SKM-1 treated with dmso at 0.1 percent for 144 hours (cell line): ENCODE measurements at regions not wholly inside any gene's neighbourhood (a gene's known extent, or its start where the extent isn't known, plus 50 kb on each side); places are given as distances from the start of the nearest gene placed in this dataset.
"Not testable (repeated sequence)": the region's sequence is repeated elsewhere in the genome, so short reads cannot be mapped to it uniquely, and the experiment has no call there.

Experiments used
- DNase-seq: peaks from one replicate; lab custom pipeline; 2025; ENCODE audit not compliant: unreplicated experiment; lab: John Stamatoyannopoulos, UW

DNA sequence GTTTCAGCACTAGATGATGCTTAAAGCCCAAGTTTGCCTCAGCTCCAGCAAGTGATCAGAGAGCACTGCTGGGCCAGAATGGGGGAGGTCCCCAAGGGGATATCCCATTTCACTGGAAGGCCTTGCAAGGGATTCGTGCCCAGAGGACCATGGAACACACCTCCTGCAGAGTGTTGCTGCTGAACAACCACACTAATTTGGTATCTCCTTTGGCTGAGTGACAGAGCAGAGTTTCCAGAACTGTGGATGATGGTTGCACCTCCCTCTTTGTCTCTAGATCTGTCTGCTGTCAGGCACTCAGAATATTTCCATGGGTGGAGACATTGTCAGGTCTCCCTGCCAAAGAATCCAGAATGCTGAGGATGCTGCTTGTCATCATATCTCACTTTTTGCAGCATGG, 484.8 kb upstream of the NETO1 start:
- no peak for DNase-seq

DNA sequence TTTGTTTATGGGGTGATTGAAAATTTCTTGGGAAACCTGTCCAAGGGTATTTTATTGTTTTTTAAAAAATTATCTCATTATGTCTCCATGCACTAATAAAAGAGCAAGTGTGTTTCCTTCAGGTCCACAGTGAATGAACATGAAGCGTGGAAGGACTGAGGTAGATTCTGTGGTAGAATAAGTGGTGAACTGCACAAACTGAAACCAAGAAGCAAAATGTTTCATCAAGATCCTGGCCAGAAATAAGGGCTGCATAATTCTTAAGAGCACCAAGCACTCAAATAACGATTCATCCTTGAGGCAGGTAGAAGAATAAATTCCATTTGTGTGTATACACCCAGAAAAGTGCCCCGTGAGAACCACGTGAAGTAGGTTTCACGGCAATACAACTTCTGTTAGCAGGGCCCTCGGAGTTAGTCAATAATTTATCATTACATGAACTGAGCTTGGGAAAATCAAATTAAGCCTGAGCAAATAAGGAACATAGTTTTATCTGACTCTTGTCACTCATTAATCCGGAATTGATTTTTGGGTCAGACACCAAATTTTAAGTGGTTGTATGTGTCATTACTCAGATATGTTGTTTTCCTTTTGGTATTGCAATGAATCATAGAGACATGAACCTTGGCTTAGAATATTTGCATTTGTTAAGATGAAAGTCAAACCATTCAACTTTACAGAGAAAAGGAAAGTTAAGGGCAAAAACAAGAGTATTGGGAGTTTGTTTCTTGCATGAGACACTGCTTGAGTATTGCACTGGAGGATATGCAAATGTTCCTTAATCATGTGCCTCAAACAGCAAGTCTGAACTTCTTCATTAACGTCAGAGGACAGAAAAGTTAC, 472.6 kb upstream of the NETO1 start:
- no peak for DNase-seq

- DNase-seq: no peak
Measured at GRCh38 chr18:73331212-73331772, 463.5 kb upstream of the NETO1 start.

DNA sequence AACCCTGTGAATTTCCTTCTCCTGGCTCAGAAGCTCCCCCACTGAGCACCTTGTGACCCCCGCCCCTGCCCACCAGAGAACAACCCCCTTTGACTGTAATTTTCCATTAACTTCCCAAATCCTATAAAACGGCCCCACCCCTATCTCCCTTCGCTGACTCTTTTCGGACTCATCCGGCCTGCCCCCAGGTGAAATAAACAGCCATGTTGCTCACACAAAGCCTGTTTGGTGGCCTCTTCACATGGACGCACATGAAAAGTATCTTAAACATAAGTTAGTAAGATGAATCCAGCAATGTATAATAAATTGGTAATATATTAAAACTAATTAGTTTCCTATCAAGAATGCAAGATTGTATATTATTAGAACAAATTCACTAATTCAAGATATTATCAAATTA, 462.3 kb upstream of the NETO1 start:
- not testable (repeated sequence) for DNase-seq

DNA sequence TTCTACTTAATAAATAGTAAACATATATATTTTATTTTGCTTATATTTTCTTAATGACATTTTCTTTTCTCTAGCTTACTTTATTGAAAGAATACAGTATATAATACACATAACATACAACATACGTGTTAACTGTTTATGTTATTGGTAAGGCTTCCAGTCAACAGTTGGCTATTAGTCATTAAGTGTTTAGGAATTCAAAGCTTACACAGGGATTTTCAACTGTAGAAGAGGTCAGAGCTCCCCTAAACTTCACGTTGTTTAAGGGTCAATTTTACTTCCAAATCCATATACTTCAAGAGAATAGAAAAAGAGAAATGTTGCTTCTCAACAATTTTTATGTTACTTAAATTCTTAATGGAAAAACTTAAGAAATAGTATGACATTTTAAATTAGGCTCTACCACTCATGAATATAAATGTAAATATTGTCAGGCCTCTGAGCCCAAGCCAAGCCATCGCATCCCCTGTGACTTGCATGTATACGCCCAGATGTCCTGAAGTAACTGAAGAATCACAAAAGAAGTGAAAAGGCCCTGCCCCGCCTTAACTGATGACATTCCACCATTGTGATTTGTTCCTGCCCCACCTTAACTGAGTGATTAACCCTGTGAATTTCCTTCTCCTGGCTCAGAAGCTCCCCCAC, 456.5 kb upstream of the NETO1 start:
- not testable (repeated sequence) for DNase-seq

DNA sequence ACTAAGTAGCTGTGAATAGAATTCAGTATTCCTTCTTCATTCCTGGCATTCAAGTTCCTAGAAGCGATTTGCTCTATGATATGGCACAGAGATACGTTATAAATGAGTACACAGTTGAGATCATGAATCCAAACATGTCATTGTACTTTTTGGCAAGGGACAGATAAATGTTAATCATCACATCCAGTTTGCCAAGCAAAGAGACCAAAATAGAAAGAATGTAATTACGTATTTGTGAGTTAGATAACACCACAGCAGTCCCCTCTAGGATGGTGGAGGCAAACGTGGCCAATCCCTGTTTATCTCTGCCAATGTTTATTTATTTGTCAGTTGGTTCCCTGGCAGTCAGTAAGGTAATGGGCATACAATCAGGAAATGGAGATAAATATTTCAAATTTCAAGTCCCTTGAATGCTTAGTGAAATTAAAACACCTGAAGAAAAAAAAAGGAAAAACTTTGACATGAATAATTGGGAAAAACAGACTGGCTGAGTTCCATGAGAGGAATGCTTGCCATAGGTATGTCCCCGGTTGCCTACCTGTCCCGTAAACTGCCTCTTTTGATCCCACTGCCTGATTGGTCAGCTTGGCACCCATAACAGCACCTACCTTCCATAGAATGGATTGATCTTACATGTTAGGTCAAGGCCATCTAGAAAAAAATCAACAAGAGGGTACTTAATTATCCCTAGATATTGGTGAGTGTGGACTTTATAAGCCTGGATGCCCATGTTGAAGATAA, 451.1 kb upstream of the NETO1 start:
- DNase-seq: no peak

GRCh38 chr18:73316513-73316912, 448.7 kb upstream of the NETO1 start:
- no peak for DNase-seq

GRCh38 chr18:73315381-73315780, 447.6 kb upstream of the NETO1 start:
- DNase-seq: no peak

- DNase-seq: no peak
Measured at GRCh38 chr18:73313476-73313875, 445.7 kb upstream of the NETO1 start.

- DNase-seq: no peak
Measured at GRCh38 chr18:73296686-73297085, 428.9 kb upstream of the NETO1 start.

DNA sequence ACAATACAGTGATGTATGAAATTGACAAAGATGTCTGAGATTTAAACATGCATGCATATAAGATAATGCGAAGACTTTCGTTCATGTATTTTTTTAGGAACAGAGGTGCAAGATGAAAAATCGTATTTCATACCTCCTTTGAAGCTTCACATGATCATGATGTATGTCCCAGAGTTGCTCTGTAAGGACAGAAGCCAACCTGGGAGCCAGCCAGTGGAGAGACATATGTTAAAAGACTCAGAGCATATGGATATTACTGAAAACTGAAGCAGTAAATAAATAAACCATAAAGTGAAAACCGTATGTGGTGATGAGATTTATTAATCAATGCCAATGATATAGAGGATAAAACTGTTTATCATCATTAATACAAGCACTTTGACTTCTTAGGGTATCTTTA, 424.4 kb upstream of the NETO1 start:
- no peak for DNase-seq

- DNase-seq: no peak
Measured at GRCh38 chr18:73288813-73289212, 421.0 kb upstream of the NETO1 start.

- DNase-seq: no peak
Measured at GRCh38 chr18:73286584-73286983, 418.8 kb upstream of the NETO1 start.

DNA sequence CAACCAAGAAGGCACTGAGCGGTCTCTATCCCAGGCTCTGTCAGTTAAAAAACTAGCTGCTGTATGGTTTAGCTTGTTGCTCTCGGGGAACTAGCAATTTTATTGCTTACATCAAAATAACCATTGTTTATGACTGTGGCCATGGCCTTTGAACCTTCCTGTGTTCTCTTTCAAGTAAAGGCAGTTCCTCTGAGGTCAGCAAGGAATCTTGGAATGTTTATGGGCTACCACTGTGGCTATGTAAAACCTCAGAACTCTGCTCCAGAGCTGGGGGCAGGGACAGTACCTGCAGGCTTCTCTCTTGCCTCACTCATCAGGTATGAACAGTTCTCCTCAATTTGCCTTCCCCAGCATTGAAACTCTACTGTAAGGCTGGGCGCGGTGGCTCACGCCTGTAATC, 416.0 kb upstream of the NETO1 start:
- DNase-seq: no peak

DNA sequence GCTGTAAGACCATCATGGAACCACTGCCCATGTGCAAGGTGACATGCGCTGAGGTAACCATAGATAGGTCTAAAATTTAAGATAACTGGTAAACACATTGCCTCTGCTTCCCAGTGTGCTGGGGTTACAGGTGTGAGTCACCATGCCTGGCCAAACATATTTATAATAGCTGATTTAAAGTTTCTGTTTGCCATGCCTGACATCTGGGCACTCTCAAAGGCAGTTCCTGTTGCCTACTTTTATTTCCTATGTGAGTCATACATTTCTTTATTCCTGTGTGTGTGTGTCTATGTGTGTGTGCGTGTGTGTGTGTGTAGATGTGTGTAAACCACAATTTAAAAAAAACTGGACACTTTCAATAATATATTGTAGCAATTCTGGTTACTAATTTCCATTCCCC, 415.2 kb upstream of the NETO1 start:
- DNase-seq: no peak

- DNase-seq: no peak
Measured at GRCh38 chr18:73279498-73279897, 411.7 kb upstream of the NETO1 start.

DNA sequence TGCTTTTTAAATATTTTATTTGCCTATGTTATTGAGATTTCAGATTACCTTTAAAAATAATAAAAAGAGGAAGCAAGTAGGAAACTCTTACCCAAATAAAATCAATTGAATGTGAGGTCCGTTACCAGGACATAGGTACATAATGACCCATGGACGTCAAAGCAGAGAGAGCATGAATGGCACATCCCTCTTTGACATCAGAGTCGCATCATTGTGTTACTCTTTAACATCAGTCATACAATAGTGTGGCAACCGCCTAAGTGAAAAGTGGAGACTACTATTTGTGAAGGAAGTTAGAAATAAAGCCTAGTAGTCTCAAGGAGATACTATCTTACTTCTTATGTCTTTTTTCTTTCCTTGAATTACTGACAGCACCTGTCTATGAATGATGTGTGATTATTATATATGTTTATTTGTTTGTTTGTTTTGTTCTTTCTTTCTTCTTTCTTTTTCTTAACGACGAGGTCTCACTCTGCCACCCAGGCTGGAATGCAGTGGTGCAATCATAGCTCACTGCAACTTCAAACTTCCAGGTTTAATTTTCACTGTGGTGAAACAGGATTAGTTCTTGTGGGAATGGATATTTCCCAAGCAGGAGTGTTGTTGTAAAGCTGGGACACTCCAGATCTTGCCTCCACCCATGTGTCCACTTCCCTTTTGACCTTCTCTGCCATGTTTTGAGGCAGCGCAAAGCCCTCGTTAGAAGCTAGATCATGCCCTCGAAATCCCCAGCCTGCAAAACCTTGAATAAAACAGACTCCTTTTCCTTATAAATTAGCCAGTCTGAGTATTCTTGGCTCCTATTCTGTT, 407.2 kb upstream of the NETO1 start:
- DNase-seq: no peak

- no peak for DNase-seq
Measured at GRCh38 chr18:73270920-73271634, 403.3 kb upstream of the NETO1 start.

DNA sequence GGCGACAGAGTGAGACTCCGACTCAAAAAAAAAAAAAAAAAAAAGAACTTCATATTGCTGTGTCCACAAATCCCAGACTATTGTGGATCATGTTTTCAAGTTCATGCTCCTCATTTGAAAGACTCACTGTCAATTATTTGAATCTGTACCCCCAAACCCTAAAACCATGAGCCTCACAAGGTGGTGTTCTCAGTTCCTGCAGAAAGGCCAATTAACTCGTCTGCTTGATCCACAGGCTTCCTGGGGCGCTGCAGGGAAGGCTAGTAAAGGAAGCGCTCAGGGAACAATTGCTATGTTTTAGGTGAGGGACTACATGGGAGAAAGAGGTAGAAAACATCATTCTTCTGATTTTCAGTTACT, 396.8 kb upstream of the NETO1 start:
- no peak for DNase-seq

GRCh38 chr18:73261923-73262322, 394.1 kb upstream of the NETO1 start:
- no peak for DNase-seq
